HepG2 (cell line): ENCODE measurements at regions not wholly inside any gene's neighbourhood (a gene's known extent, or its start where the extent isn't known, plus 50 kb on each side); places are given as distances from the start of the nearest gene placed in this dataset.

Experiments
- CHD2 ChIP-seq: IDR thresholded peaks from 2 replicates; pipeline ENCODE4 v1.6.1; 2011; ENCODE audit warnings: low read depth, low read length, improper control_type of control experiment
- FOXP4 ChIP-seq: sonication (generic); formaldehyde crosslinking; IDR thresholded peaks from 2 replicates; pipeline ENCODE4 v1.4.0; 2020; ENCODE audit warnings: missing genetic modification reagents
- JUNB ChIP-seq: sonication (generic); formaldehyde crosslinking; IDR thresholded peaks from 2 replicates; pipeline ENCODE4 v1.8.0; 2022; ENCODE audit warnings: missing genetic modification reagents, mild to moderate bottlenecking, borderline replicate concordance
- ZFX ChIP-seq: sonication (generic); formaldehyde crosslinking; IDR thresholded peaks from 2 replicates; pipeline ENCODE4 v1.4.0; 2020; ENCODE audit warnings: mild to moderate bottlenecking, low read depth, missing genetic modification reagents, moderate library complexity
- ZNF503 ChIP-seq: sonication (generic); formaldehyde crosslinking; IDR thresholded peaks from 2 replicates; pipeline ENCODE4 v1.4.0; 2020; ENCODE audit warnings: missing genetic modification reagents
- ZNF724P ChIP-seq: sonication (generic); formaldehyde crosslinking; IDR thresholded peaks from 2 replicates; pipeline ENCODE4 v1.8.0; 2022; ENCODE audit warnings: missing genetic modification reagents, borderline replicate concordance
- TF ChIP-seq, protein P1 (sequence below): sonication (generic); formaldehyde crosslinking; IDR thresholded peaks from 2 replicates; pipeline ENCODE4 v1.4.0; 2020; ENCODE audit warnings: missing genetic modification reagents
- TF ChIP-seq, protein P2 (sequence below): sonication (generic); formaldehyde crosslinking; conservative IDR thresholded peaks from 2 replicates; pipeline ENCODE4 v1.4.0; 2020; ENCODE audit warnings: mild to moderate bottlenecking, missing genetic modification reagents, moderate library complexity
- TF ChIP-seq, protein P3 (sequence below): sonication (generic); formaldehyde crosslinking; conservative IDR thresholded peaks from 2 replicates; pipeline ENCODE4 v1.5.0; 2020; ENCODE audit warnings: missing genetic modification reagents

DNA sequence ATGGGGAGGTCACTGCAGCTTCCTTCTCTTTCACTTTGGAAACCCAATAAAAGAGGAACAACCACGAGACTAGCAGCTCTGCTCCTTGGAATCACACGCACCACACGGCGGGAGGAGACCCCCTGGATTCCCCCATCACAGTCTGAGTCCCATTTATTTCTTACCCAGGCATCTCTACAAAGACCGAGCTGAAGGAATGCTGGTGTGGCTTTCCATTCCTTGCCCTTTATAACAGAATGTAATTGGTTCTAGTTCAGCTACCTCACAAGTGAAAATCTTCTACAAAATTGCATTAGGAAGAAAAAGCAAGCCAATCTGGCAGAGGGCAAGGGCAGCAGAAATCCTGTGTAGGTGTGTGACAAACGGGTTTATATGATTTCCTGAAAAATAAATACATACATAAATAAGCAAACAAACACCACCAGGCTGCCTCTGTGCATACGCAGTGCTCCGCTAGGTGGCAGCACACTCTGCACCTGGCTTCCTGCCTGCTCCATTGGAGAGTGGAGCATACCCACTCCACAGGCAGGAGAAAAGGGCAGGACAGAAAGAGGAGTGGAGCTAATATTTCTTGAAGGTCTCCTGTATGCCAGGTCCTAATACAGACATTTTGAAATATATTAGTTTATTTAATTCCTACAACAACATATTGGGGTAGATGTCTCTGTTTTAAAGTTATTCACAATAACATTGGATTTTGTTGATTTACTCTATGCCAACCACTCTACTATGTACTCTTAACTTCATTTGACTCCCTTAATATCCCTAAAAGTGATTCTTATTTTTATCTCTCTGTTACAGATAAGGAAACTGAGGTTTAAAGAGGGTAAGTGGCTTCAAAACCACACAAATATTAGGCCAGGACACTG, 673.1 kb downstream of the KCNA4 start (continued):
- TF ChIP-seq, protein P1, sequence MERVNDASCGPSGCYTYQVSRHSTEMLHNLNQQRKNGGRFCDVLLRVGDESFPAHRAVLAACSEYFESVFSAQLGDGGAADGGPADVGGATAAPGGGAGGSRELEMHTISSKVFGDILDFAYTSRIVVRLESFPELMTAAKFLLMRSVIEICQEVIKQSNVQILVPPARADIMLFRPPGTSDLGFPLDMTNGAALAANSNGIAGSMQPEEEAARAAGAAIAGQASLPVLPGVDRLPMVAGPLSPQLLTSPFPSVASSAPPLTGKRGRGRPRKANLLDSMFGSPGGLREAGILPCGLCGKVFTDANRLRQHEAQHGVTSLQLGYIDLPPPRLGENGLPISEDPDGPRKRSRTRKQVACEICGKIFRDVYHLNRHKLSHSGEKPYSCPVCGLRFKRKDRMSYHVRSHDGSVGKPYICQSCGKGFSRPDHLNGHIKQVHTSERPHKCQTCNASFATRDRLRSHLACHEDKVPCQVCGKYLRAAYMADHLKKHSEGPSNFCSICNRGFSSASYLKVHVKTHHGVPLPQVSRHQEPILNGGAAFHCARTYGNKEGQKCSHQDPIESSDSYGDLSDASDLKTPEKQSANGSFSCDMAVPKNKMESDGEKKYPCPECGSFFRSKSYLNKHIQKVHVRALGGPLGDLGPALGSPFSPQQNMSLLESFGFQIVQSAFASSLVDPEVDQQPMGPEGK (CRISPR knock-in tag), result no peak
- TF ChIP-seq, protein P2, sequence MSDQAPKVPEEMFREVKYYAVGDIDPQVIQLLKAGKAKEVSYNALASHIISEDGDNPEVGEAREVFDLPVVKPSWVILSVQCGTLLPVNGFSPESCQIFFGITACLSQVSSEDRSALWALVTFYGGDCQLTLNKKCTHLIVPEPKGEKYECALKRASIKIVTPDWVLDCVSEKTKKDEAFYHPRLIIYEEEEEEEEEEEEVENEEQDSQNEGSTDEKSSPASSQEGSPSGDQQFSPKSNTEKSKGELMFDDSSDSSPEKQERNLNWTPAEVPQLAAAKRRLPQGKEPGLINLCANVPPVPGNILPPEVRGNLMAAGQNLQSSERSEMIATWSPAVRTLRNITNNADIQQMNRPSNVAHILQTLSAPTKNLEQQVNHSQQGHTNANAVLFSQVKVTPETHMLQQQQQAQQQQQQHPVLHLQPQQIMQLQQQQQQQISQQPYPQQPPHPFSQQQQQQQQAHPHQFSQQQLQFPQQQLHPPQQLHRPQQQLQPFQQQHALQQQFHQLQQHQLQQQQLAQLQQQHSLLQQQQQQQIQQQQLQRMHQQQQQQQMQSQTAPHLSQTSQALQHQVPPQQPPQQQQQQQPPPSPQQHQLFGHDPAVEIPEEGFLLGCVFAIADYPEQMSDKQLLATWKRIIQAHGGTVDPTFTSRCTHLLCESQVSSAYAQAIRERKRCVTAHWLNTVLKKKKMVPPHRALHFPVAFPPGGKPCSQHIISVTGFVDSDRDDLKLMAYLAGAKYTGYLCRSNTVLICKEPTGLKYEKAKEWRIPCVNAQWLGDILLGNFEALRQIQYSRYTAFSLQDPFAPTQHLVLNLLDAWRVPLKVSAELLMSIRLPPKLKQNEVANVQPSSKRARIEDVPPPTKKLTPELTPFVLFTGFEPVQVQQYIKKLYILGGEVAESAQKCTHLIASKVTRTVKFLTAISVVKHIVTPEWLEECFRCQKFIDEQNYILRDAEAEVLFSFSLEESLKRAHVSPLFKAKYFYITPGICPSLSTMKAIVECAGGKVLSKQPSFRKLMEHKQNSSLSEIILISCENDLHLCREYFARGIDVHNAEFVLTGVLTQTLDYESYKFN, result no peak
- TF ChIP-seq JUNB (no peak), FOXP4 (CRISPR knock-in tag) (0 out of 2 replicates have a peak, but pooled peaks have one; percentile 15), CHD2 (no peak), ZNF503 (CRISPR knock-in tag) (no peak), ZFX (CRISPR knock-in tag) (no peak), ZNF724P (CRISPR knock-in tag) (no peak)
- TF ChIP-seq, protein P3, sequence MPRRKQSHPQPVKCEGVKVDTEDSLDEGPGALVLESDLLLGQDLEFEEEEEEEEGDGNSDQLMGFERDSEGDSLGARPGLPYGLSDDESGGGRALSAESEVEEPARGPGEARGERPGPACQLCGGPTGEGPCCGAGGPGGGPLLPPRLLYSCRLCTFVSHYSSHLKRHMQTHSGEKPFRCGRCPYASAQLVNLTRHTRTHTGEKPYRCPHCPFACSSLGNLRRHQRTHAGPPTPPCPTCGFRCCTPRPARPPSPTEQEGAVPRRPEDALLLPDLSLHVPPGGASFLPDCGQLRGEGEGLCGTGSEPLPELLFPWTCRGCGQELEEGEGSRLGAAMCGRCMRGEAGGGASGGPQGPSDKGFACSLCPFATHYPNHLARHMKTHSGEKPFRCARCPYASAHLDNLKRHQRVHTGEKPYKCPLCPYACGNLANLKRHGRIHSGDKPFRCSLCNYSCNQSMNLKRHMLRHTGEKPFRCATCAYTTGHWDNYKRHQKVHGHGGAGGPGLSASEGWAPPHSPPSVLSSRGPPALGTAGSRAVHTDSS (CRISPR knock-in tag), result no peak
